Skin of body (tissue), 1 donor: ENCODE measurements at regions not wholly inside any gene's neighbourhood (a gene's known extent, or its start where the extent isn't known, plus 50 kb on each side); places are given as distances from the start of the nearest gene placed in this dataset.
"Not testable (repeated sequence)": the region's sequence is repeated elsewhere in the genome, so short reads cannot be mapped to it uniquely, and the experiment has no call there.

Experiments
- DNase-seq: peaks from one replicate; lab custom pipeline; 2025; lab: John Stamatoyannopoulos, UW

- no peak for DNase-seq
These were observed 157.9 kb downstream of the UQCRFS1 start for GRCh38 chr19:29054886-29055675.

DNA sequence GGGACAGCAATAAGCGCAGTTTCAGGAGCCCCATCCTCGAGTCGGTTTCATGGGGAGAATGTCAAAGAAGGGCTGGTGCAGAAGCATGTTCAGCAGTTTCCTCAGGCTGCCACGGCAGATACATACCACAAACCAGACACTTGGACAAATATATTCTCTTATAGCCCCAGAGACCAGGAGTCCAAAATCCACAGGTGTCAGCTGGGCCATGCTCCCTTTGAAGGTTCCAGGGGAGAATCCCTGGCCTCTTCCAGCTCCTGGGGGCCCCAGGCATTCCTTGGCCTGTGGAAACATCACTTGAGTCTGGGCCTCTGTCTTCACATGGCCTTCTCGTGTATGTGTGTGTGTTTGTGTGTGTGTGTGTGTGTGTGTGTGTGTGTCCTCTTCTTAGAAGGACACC is 164.1 kb downstream of the UQCRFS1 start:
- no peak for DNase-seq

- DNase-seq = no peak
These were observed 167.2 kb downstream of the UQCRFS1 start for GRCh38 chr19:29045679-29046254.

DNA sequence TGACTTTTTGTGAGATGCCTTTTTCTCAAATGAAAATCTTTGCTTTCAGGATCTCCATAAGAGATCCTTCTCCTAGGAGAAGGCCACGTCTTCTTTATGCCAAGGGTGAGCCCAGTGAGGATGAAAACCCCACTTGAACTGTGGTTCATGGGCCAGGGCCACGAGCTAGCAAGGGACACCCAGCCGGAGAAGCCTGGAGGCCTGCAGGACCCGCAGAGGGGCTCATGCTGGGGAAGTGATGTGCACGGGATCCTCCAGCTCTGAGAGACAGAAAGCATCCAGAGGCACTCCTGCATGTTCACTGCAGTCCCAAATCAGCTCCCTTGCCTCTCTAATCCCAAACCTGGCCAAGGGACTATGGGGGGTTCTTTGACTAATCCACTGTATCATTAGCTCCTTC is 168.9 kb downstream of the UQCRFS1 start:
- DNase-seq = no peak

- no peak for DNase-seq
These were observed 170.5 kb downstream of the UQCRFS1 start for GRCh38 chr19:29042450-29042849.

DNA sequence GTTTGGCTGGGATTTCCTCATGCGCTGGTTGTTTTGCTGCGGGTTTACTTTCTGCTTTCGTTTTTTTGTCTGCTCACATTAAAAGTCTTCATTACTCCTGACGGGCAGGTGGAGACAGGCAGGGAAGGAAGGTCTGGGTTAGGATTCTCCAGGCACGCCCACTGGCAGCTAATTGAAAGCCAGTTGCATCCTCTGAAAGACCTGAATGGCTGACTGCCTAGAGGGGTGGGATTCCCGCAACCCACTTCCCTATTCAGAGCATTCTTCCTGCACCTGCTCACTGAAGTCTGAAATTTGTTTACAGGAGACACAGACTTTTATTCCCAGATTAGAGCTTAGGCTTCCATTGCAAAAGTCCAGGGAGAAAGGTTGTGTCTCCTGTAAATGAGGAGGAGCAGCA is 172.0 kb downstream of the UQCRFS1 start:
- DNase-seq = no peak

DNA sequence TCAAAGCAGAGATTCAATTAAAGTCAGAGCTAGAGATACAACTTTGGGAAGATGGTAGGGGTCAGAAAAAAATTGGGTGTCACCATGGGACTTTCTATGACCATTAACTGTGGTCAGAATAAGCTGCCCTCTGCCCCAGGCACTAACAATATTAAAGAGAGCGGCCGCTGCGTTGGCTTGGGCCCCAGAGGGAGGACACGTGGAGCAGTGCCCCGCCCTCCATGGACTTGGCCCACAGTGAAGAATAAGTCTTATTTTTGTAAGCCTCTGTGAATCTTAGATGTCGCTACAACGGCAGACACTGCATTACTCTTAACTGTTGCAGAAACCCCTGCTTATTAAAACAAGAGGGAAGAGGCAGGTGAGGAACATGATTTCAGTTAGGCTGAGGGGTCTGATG is 172.7 kb downstream of the UQCRFS1 start:
- DNase-seq = no peak

DNA sequence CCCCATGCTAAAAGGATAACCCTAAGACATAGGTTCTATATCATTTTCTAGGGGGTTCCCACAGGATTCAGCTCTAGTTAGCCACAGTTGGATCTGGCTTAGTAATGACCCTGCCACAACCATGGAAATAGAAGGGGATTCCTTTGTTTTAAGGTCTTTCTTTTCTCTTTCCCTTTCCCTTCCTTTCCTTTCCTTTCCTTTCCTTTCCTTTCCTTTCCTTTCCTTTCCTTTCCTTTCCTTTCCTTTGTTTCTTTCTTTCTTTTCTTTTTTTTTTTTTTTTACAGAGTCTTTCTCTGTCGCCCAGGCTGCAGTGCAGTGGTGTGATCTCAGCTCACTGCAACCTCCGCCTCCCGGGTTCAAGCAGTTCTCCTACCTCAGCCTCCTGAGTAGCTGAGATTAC is 173.9 kb downstream of the UQCRFS1 start:
- not testable (repeated sequence) for DNase-seq

DNA sequence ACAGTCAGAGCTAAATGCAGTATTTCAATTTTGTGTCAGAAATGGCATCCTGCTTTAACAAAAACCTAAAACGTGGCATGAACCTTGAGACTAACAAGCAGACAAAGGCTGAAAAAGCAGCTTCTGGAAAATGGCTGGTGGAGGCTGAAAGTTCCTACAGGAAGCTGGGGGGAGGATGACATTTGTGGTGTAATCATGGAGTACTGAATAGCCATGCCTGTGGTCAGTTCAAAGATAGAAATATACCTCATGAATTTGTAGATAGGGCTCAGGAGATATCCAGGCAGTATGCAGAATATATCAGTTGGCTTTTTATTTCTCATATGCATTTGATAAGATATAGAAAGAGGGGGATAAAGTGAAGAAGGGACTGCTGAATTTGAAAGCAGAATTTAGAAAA is 181.7 kb downstream of the UQCRFS1 start:
- DNase-seq = no peak

GRCh38 chr19:29029268-29029958 is 183.5 kb downstream of the UQCRFS1 start:
- DNase-seq = no peak

- no peak for DNase-seq
These were observed 190.4 kb downstream of the UQCRFS1 start for GRCh38 chr19:29022599-29022998.

- DNase-seq = no peak
These were observed 190.8 kb downstream of the UQCRFS1 start for GRCh38 chr19:29022165-29022564.

- no peak for DNase-seq
These were observed 191.6 kb downstream of the UQCRFS1 start for GRCh38 chr19:29021232-29021916.

DNA sequence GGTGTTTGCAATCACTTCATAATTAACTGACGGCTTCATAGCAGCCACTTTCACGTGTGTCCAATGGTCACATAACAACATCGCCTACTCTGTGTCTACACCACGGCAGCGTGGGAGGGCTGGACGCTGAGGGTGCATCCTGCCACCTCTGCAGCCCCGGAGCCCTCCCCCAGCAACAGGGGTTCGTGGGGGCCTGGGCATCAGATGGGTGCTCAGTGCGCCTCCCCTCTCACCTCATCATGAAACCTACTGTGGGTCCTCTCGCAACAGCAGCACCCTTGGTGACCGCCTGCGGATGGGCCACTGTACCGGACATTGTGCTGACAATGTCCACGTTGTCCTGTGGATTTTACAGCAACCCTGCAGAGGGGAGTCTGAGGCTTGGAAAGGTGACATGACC is 193.5 kb downstream of the UQCRFS1 start:
- DNase-seq = no peak

GRCh38 chr19:29018542-29018941 is 194.4 kb downstream of the UQCRFS1 start:
- no peak for DNase-seq

DNA sequence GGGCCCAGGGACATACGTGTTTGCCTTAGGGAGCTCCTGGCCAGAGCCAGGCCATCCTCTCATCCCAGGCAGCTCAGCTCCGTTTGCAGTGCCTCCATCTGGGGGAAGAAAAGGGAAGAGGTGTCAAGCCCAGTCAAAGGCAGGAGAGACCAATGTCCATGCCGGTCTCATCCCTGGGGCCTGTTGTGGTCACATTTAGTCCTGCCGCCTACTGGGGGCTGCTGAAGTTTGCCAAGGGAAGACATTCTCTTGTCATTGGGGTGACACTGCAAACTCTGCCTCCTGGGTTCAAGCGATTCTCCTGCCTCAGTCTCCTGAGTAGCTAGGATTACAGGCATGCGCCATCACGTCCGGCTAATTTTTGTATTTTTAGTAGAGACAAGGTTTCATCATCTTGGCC is 195.2 kb downstream of the UQCRFS1 start:
- DNase-seq = no peak

GRCh38 chr19:29016926-29017760 is 195.8 kb downstream of the UQCRFS1 start:
- no peak for DNase-seq

GRCh38 chr19:29016353-29016752 is 196.6 kb downstream of the UQCRFS1 start:
- no peak for DNase-seq

GRCh38 chr19:29015569-29015968 is 197.4 kb downstream of the UQCRFS1 start:
- DNase-seq = no peak

GRCh38 chr19:29014857-29015436 is 198.0 kb downstream of the UQCRFS1 start:
- DNase-seq = no peak

DNA sequence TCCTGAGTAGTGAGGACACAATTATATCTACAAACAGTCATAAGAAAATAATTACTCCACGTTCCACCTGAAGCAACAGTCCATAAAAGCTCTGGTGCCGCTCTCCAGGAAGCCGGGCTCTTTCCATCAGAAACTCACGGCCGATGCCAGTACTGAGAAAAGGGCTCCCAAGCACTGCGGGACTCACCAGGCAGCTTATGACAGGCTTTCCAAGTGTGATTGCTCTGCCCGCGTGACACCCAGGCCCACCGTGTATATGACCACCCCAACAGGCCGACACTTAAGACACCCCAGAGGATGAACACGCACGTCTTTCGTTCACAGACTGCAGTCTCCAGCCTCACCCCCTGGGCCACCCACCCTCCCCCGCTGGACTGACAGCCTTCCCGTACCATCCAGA is 199.0 kb downstream of the UQCRFS1 start:
- DNase-seq = no peak
